GM19372 (cell line): ENCODE measurements at regions not wholly inside any gene's neighbourhood (a gene's known extent, or its start where the extent isn't known, plus 50 kb on each side); places are given as distances from the start of the nearest gene placed in this dataset.

ENCODE experiments used
- ATAC-seq: cut with Tn5 transposase; IDR thresholded peaks from one replicate; pipeline ENCODE4 v1.9.1; 2021; ENCODE audit warnings: mild to moderate bottlenecking, low read depth, moderate library complexity; ENCODE audit not compliant: unreplicated experiment

DNA sequence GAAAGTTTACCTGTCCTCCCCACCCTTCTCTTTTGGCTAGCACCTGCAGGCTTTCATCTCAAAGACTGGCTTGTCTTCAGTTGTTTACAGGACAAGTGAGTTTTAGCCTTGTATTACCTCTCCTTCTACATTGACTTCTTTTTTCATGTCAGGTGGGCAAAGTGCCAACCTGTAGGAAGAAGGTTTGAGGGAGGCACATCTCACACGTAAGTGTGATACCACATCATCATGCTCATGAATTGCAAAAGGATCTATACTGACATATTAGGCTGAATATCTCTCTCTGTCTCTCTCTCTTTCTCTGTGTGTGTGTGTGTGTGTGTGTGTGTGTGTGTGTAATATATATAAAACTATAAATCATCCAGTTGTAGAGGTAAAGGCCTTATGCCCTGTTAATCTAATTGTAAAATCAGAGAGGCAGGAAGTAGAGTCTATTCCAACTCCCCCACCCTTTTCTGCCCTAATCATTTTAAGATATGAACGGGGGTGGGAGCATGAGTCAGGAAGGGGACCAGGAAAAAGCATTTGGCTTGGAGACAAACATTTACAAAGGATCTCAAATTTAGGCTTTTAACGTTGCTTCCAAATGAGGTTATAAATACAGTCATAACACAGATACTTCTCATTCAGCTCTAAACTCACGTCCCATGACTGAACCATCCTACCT lies 107.0 kb upstream of the PFN2 start:
- no peak for ATAC-seq

DNA sequence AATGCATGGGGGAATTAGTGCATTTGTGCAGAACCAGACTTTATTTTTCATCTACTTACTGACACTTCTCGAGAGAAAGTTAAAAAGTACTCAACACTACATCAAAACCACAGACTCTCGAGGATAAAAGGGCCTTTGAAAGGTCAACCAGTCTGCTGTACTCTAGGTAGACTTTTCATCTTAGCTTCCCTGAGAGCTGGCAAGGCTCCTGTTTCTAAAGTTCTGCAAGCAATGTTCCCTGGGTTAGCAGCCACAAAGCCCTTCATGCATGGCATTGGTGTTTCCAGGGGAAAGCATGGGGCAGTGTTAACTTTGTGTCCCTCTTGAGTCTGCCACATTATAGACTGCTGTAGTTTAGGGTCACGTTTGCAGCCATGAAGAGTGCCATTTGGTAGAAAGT lies 106.4 kb upstream of the PFN2 start:
- no peak for ATAC-seq

- ATAC-seq, result no peak
These were observed 105.7 kb upstream of the PFN2 start for GRCh38 chr3:150076443-150076842.

GRCh38 chr3:150075417-150075865 lies 104.7 kb upstream of the PFN2 start:
- no peak for ATAC-seq

GRCh38 chr3:150074697-150075416 lies 104.2 kb upstream of the PFN2 start:
- peak; percentile 45 for ATAC-seq

DNA sequence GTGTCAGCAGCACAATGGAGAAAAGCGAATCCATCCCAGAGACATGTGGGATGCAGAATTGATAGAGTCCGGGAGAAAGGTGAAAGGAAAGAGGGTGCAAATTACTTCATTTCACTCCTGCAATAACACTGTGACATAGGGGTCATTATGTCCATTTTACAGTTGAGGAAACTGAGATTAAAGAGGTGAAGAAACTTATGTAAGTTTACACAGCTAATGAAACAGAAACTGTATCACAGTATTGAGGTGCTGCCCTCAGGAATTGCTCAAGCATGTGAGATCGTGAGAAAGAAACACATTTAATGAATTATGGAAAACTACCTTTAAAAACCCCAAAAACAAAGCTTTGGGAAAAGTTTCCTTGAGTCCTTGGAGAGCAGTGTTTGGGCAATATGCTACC lies 103.6 kb upstream of the PFN2 start:
- ATAC-seq, result peak; percentile 62

GRCh38 chr3:150073513-150073912 lies 102.8 kb upstream of the PFN2 start:
- no peak for ATAC-seq

GRCh38 chr3:150073031-150073430 lies 102.3 kb upstream of the PFN2 start:
- ATAC-seq, result no peak

GRCh38 chr3:150072576-150072975 lies 101.9 kb upstream of the PFN2 start:
- ATAC-seq, result no peak

DNA sequence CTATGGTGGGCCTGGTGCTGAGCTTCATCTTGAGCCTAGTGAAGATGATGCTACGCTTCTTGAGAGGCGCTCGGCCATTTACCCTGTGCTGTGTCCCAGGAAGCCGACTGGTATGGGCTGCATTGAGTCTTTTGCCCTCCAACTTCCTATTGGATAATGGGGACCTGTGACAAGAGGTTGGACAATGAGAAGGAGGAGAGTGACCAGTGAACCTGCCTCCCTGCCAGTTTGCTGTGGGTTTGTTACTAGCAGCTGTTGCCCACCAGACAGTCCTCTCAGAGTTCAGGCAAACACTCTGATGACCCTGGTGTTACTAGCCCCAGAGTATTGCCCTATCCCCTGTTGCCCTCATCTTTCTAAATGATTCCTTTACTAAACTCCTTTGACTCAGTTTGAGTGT lies 99.6 kb upstream of the PFN2 start:
- no peak for ATAC-seq

- no peak for ATAC-seq
These were observed 98.9 kb upstream of the PFN2 start for GRCh38 chr3:150069633-150070032.

GRCh38 chr3:150069154-150069527 lies 98.4 kb upstream of the PFN2 start:
- ATAC-seq, result no peak

- no peak for ATAC-seq
These were observed 97.9 kb upstream of the PFN2 start for GRCh38 chr3:150068440-150069153.

DNA sequence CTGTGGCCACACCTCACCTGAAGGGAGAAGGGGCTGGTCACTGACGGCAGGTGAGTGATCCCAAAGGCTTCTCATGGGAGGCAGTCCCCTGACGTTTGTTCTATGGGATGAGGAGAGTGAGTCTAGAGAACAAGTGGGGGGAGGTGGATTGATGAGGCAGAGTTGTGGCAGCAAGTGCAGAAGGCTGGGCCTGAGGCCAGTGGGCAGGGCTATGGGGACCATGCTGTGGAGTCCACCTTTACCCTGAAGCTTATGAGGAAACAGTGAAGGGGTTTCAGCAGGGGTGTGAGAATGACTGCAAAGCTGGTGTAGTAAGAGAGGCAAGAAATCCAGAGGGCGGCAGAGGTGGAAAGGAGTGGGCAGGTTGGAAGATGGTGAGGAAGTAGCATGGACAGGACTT lies 96.9 kb upstream of the PFN2 start:
- ATAC-seq, result no peak

DNA sequence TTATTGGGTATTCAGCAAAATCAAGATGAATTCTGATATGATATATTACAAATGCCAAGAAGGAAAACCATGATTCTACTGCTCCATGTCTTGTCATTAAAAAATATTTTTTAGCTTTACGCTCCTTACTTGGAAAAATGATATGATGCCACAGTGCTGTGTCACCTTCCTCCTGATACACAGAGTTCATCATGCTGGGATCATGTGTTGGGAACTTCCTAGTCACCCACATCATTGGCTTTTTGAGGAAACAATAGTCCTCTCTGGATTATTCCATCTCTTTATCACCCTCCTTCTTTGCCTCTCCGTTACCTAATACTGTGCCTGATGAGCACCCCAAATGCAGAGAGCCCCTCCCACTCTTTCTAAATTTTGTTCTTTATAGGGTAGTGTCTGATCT lies 94.3 kb upstream of the PFN2 start:
- no peak for ATAC-seq

GRCh38 chr3:150063237-150063636 lies 92.5 kb upstream of the PFN2 start:
- ATAC-seq, result no peak

GRCh38 chr3:150062492-150062891 lies 91.8 kb upstream of the PFN2 start:
- no peak for ATAC-seq

GRCh38 chr3:150061288-150062024 lies 90.8 kb upstream of the PFN2 start:
- ATAC-seq, result no peak

GRCh38 chr3:150059729-150060128 lies 89.0 kb upstream of the PFN2 start:
- no peak for ATAC-seq

DNA sequence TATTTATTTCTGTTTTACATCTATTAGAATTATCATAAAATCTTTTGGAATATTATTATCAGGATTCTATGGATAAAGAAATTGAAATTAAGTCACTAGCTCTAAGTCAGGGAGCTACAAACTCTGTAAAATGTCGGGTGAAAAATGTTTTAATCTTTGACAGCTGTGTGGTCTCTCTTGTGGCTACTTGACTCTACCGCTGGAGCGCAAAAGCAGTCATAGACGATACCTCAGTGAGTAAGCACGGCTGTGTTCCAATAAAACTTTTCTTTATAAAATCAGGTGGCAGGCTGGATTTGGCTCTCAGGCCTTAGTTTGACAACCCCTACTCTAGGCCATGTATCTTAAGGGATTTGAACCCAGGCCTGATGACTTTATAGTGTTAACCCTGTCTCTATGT lies 88.5 kb upstream of the PFN2 start:
- ATAC-seq, result no peak

DNA sequence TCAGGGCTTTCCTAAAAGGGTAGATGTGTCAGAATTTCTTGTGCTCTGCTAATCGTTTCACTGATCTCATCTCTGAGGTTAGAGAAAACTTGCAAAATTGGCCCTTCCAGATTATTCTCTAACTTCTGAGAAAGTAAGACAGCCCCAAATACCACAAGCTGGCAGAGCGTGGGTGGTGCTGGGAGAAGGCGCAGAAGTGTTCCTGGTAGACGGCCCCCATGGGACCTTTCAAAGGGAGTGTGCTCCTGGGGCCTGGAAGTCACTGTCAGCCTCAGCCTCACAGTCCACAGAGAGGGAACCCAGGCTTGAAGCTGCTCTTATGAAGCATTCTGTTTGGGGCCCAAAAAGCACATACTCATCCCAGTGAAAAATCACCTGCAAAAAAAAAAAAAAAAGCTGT lies 86.5 kb upstream of the PFN2 start:
- no peak for ATAC-seq
